A673 (cell line): ENCODE measurements at regions not wholly inside any gene's neighbourhood (a gene's known extent, or its start where the extent isn't known, plus 50 kb on each side); places are given as distances from the start of the nearest gene placed in this dataset.

Experiments used
- EZH2 ChIP-seq: fragments of 200-600 bp; sonication (generic); IDR thresholded peaks from 2 replicates; pipeline ENCODE4 v1.6.1; 2017; ENCODE audit warnings: borderline replicate concordance, low read depth, mild to moderate bottlenecking, mixed read lengths, antibody characterized with exemption, low read length; ENCODE audit not compliant: poor library complexity, severe bottlenecking
- TF ChIP-seq, protein P1 (sequence below): fragments of 300-800, 200-600 bp; sonication (generic); conservative IDR thresholded peaks from 2 replicates; pipeline ENCODE4 v1.5.1; 2017; ENCODE audit warnings: low read depth, mild to moderate bottlenecking, antibody characterized with exemption, low read length, moderate library complexity, mixed read lengths

- TF ChIP-seq, protein P1, sequence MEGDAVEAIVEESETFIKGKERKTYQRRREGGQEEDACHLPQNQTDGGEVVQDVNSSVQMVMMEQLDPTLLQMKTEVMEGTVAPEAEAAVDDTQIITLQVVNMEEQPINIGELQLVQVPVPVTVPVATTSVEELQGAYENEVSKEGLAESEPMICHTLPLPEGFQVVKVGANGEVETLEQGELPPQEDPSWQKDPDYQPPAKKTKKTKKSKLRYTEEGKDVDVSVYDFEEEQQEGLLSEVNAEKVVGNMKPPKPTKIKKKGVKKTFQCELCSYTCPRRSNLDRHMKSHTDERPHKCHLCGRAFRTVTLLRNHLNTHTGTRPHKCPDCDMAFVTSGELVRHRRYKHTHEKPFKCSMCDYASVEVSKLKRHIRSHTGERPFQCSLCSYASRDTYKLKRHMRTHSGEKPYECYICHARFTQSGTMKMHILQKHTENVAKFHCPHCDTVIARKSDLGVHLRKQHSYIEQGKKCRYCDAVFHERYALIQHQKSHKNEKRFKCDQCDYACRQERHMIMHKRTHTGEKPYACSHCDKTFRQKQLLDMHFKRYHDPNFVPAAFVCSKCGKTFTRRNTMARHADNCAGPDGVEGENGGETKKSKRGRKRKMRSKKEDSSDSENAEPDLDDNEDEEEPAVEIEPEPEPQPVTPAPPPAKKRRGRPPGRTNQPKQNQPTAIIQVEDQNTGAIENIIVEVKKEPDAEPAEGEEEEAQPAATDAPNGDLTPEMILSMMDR = no peak
- no peak for TF ChIP-seq EZH2
Observed at GRCh38 chr6:86526238-86526637, 411.1 kb upstream of the HTR1E start.
